ENCODE measurements at regions not wholly inside any gene's neighbourhood (a gene's known extent, or its start where the extent isn't known, plus 50 kb on each side); places are given as distances from the start of the nearest gene placed in this dataset.
"Not testable (repeated sequence)": the region's sequence is repeated elsewhere in the genome, so short reads cannot be mapped to it uniquely, and the experiment has no call there.

- not testable (repeated sequence) for H3K4me3 Mint-ChIP-seq; ATAC-seq (replicated peaks); H3K9me3 Mint-ChIP-seq; H3K36me3 Mint-ChIP-seq (ENCODE audit: low read depth); H3K27ac Mint-ChIP-seq; H3K4me1 Mint-ChIP-seq; H3K27me3 Mint-ChIP-seq
Observed at GRCh38 chr11:3531280-3531679, 110.5 kb downstream of the ART5 start.

GRCh38 chr11:3523567-3523966 is 118.2 kb downstream of the ART5 start:
- not testable (repeated sequence) for H3K9me3 Mint-ChIP-seq; H3K4me1 Mint-ChIP-seq; ATAC-seq (replicated peaks); H3K27me3 Mint-ChIP-seq; H3K27ac Mint-ChIP-seq; H3K4me3 Mint-ChIP-seq
- H3K36me3 Mint-ChIP-seq (ENCODE audit: low read depth), result peaks cover 44% of the 10 kb centered on the region

GRCh38 chr11:3520905-3521304 is 120.9 kb downstream of the ART5 start:
- not testable (repeated sequence) for H3K9me3 Mint-ChIP-seq; H3K4me3 Mint-ChIP-seq; H3K27me3 Mint-ChIP-seq; H3K27ac Mint-ChIP-seq; ATAC-seq (replicated peaks)
- H3K4me1 Mint-ChIP-seq, result peaks cover 18% of the 10 kb centered on the region
- peaks cover 48% of the 10 kb centered on the region for H3K36me3 Mint-ChIP-seq (ENCODE audit: low read depth)

- H3K27me3 Mint-ChIP-seq; H3K27ac Mint-ChIP-seq; ATAC-seq (replicated peaks); H3K4me3 Mint-ChIP-seq; H3K9me3 Mint-ChIP-seq: not testable (repeated sequence)
- H3K36me3 Mint-ChIP-seq (ENCODE audit: low read depth), result peaks cover 58% of the 10 kb centered on the region
- peaks cover 26% of the 10 kb centered on the region for H3K4me1 Mint-ChIP-seq
Observed at GRCh38 chr11:3519841-3520240, 122.0 kb downstream of the ART5 start.

GRCh38 chr11:3516934-3517567 is 124.7 kb downstream of the ART5 start:
- not testable (repeated sequence) for H3K9me3 Mint-ChIP-seq; H3K27me3 Mint-ChIP-seq; ATAC-seq (replicated peaks)
- Mint-ChIP-seq H3K4me3 (peak overlapping the region; percentile 90), H3K36me3 (ENCODE audit: low read depth) (peaks cover 54% of the 10 kb centered on the region), H3K27ac (peak overlapping the region; percentile 99), H3K4me1 (peaks cover 26% of the 10 kb centered on the region)

- Mint-ChIP-seq H3K36me3 (ENCODE audit: low read depth) (peaks cover 59% of the 10 kb centered on the region), H3K4me1 (peaks cover 32% of the 10 kb centered on the region), H3K4me3 (peak overlapping the region; percentile 90), H3K27ac (peak overlapping the region; percentile 99)
- ATAC-seq (replicated peaks); H3K27me3 Mint-ChIP-seq; H3K9me3 Mint-ChIP-seq: not testable (repeated sequence)
Observed at GRCh38 chr11:3516345-3516933, 125.4 kb downstream of the ART5 start.

- ATAC-seq (replicated peaks); H3K27me3 Mint-ChIP-seq; H3K9me3 Mint-ChIP-seq: not testable (repeated sequence)
- peak overlapping the region; percentile 99 for H3K27ac Mint-ChIP-seq
- H3K36me3 Mint-ChIP-seq (ENCODE audit: low read depth), result peaks cover 45% of the 10 kb centered on the region
- peaks cover 40% of the 10 kb centered on the region for H3K4me1 Mint-ChIP-seq
- peak overlapping the region; percentile 90 for H3K4me3 Mint-ChIP-seq
Observed at GRCh38 chr11:3514635-3515424, 127.0 kb downstream of the ART5 start.

- Mint-ChIP-seq H3K4me3 (peak overlapping the region; percentile 90), H3K27ac (peak overlapping the region; percentile 99), H3K4me1 (peaks cover 31% of the 10 kb centered on the region), H3K36me3 (ENCODE audit: low read depth) (peaks cover 34% of the 10 kb centered on the region)
- not testable (repeated sequence) for H3K27me3 Mint-ChIP-seq; H3K9me3 Mint-ChIP-seq; ATAC-seq (replicated peaks)
Observed at GRCh38 chr11:3513311-3513710, 128.5 kb downstream of the ART5 start.

- peak overlapping the region; percentile 99 for H3K27ac Mint-ChIP-seq
- not testable (repeated sequence) for H3K9me3 Mint-ChIP-seq; ATAC-seq (replicated peaks); H3K27me3 Mint-ChIP-seq
- H3K4me1 Mint-ChIP-seq, result peaks cover 31% of the 10 kb centered on the region
- H3K4me3 Mint-ChIP-seq, result peak overlapping the region; percentile 90
- peaks cover 34% of the 10 kb centered on the region for H3K36me3 Mint-ChIP-seq (ENCODE audit: low read depth)
Observed at GRCh38 chr11:3512751-3513150, 129.0 kb downstream of the ART5 start.

- ATAC-seq (replicated peaks), result peak; percentile 32
- H3K9me3 Mint-ChIP-seq, H3K27me3 Mint-ChIP-seq: not testable (repeated sequence)
- peak overlapping the region; percentile 90 for H3K4me3 Mint-ChIP-seq
- peaks cover 29% of the 10 kb centered on the region for H3K4me1 Mint-ChIP-seq
- peaks cover 34% of the 10 kb centered on the region for H3K36me3 Mint-ChIP-seq (ENCODE audit: low read depth)
- peak overlapping the region; percentile 99 for H3K27ac Mint-ChIP-seq
Observed at GRCh38 chr11:3512133-3512703, 129.6 kb downstream of the ART5 start.

- peak overlapping the region; percentile 90 for H3K4me3 Mint-ChIP-seq
- peaks cover 34% of the 10 kb centered on the region for H3K36me3 Mint-ChIP-seq (ENCODE audit: low read depth)
- H3K9me3 Mint-ChIP-seq, H3K27me3 Mint-ChIP-seq: not testable (repeated sequence)
- ATAC-seq (replicated peaks), result peak; percentile 71
- peak overlapping the region; percentile 99 for H3K27ac Mint-ChIP-seq
- peaks cover 23% of the 10 kb centered on the region for H3K4me1 Mint-ChIP-seq
Observed at GRCh38 chr11:3511416-3512132, 130.2 kb downstream of the ART5 start.

GRCh38 chr11:3509563-3509962 is 130.6 kb upstream of the ZNF195 start:
- Mint-ChIP-seq H3K36me3 (ENCODE audit: low read depth) (peaks cover 17% of the 10 kb centered on the region), H3K27ac (peak overlapping the region; percentile 1), H3K4me1 (peaks cover 19% of the 10 kb centered on the region)
- not testable (repeated sequence) for ATAC-seq (replicated peaks); H3K27me3 Mint-ChIP-seq; H3K4me3 Mint-ChIP-seq; H3K9me3 Mint-ChIP-seq

GRCh38 chr11:3499198-3499597 is 120.3 kb upstream of the ZNF195 start:
- ATAC-seq (replicated peaks); H3K27me3 Mint-ChIP-seq; H3K4me1 Mint-ChIP-seq; H3K9me3 Mint-ChIP-seq; H3K4me3 Mint-ChIP-seq; H3K36me3 Mint-ChIP-seq (ENCODE audit: low read depth): not testable (repeated sequence)
- H3K27ac Mint-ChIP-seq, result peak overlapping the region; percentile 64

- not testable (repeated sequence) for H3K27ac Mint-ChIP-seq; H3K9me3 Mint-ChIP-seq; H3K27me3 Mint-ChIP-seq; ATAC-seq (replicated peaks); H3K36me3 Mint-ChIP-seq (ENCODE audit: low read depth); H3K4me3 Mint-ChIP-seq; H3K4me1 Mint-ChIP-seq
Observed at GRCh38 chr11:3498356-3498755, 119.4 kb upstream of the ZNF195 start.
